DND-41 (cell line): ENCODE measurements at regions not wholly inside any gene's neighbourhood (a gene's known extent, or its start where the extent isn't known, plus 50 kb on each side); places are given as distances from the start of the nearest gene placed in this dataset.

Experiments used
- EZH2 ChIP-seq: IDR thresholded peaks from 3 replicates; pipeline ENCODE4 v1.6.1; 2012; ENCODE audit warnings: borderline replicate concordance, low read depth, mild to moderate bottlenecking, moderate library complexity, low read length, inconsistent platforms; ENCODE audit not compliant: severe bottlenecking
- TF ChIP-seq, protein P1 (sequence below): IDR thresholded peaks from 2 replicates; pipeline ENCODE4 v1.5.1; 2012; ENCODE audit warnings: borderline replicate concordance, low read length, moderate library complexity, mild to moderate bottlenecking; ENCODE audit not compliant: poor library complexity, severe bottlenecking; ENCODE audit errors: extremely low read depth

DNA sequence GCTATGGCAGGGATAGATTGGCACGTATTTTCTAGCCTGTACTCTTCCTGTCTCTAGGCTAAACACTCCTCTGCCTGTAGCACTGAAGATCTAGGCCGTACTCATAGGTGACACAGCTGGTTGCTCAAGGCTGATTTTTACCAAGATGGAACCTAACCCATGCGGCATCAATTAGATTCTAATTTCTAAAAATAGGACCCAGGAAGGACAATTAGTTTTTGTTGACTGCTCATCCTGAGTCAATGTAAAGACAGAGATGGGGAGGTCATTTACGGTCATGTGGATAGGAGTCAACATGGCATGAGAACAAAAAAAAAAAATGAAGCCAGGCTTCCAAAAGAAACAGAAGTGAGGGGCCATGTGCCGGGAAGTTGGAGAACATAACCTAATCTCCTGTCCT is 360.7 kb upstream of the ETAA1 start:
- TF ChIP-seq, protein P1, sequence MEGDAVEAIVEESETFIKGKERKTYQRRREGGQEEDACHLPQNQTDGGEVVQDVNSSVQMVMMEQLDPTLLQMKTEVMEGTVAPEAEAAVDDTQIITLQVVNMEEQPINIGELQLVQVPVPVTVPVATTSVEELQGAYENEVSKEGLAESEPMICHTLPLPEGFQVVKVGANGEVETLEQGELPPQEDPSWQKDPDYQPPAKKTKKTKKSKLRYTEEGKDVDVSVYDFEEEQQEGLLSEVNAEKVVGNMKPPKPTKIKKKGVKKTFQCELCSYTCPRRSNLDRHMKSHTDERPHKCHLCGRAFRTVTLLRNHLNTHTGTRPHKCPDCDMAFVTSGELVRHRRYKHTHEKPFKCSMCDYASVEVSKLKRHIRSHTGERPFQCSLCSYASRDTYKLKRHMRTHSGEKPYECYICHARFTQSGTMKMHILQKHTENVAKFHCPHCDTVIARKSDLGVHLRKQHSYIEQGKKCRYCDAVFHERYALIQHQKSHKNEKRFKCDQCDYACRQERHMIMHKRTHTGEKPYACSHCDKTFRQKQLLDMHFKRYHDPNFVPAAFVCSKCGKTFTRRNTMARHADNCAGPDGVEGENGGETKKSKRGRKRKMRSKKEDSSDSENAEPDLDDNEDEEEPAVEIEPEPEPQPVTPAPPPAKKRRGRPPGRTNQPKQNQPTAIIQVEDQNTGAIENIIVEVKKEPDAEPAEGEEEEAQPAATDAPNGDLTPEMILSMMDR = no peak
- TF ChIP-seq EZH2 = no peak
